ENCODE measurements at regions not wholly inside any gene's neighbourhood (a gene's known extent, or its start where the extent isn't known, plus 50 kb on each side); places are given as distances from the start of the nearest gene placed in this dataset.
"Not testable (repeated sequence)": the region's sequence is repeated elsewhere in the genome, so short reads cannot be mapped to it uniquely, and the experiment has no call there.

DNA sequence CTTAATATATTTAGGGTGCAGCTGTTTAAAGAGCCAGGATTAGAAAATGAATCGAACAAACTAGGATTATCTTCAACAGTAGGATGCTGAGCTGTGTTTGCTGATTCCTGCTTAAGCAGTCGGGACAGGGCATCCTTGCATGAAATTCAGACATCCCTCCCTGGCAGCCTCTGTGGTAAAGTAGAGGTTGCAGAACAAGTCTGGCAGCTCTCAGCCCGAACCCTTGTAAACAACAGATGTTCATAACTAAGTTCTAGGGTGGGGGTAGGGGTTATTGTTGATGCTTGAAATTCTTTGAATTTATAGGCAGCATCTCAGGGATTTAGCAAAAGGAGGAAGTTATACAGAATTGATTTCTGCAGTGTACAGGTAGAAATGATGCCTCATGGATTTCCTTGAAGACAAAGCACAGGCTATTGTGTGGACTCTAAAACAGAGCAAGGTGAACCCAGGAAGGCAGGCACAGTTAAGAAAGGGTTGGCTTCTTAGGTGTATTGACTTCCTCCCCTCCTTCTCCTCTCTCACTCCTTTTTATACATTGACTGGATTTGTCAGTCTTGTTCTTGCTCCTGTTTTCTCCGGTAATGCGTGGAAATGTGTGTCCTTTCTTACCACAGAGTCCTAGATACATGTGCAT lies 114.7 kb downstream of the SRGAP2 start:
- H2AK5ac ChIP-seq (ENCODE audit: low read depth, low read length); FAIRE-seq; H3K9ac ChIP-seq (replicated peaks in 1 of 4; ENCODE audit: extremely low read depth in 1 of 4, low read depth in 3 of 4, low read length in 3 of 4); H3K23me2 ChIP-seq (ENCODE audit: low read depth, low read length); H3K36me3 ChIP-seq (ENCODE audit: control insufficient read depth in 2 of 4, insufficient read depth in 4 of 4, low read length in 3 of 4); H3K14ac ChIP-seq (ENCODE audit: insufficient read length); DNase-seq (ENCODE audit: low read depth in 1 of 2, low spot score in 2 of 2); H2BK120ac ChIP-seq (replicated peaks; ENCODE audit: low read depth, low read length); CTCF ChIA-PET (ENCODE audit: partially characterized antibody); H2BK20ac ChIP-seq (ENCODE audit: low read length); H2BK5ac ChIP-seq (ENCODE audit: low read depth, low read length); H4K91ac ChIP-seq (replicated peaks; ENCODE audit: insufficient read length, low read length); H3K4ac ChIP-seq (replicated peaks; ENCODE audit: insufficient read length, low read depth, low read length); H3K23ac ChIP-seq (ENCODE audit: insufficient read length); POLR2A ChIA-PET (ENCODE audit: partially characterized antibody); H3K79me1 ChIP-seq (ENCODE audit: low read depth, low read length); H3K4me1 ChIP-seq (replicated peaks in 1 of 4; ENCODE audit: control insufficient read depth in 3 of 4, insufficient read depth in 4 of 4, low read length in 3 of 4); H3K18ac ChIP-seq (ENCODE audit: extremely low read depth, low read length); H3K4me3 ChIP-seq (ENCODE audit: extremely low read depth in 1 of 4, insufficient read depth in 2 of 4, low read depth in 3 of 4, low read length in 4 of 4); H4K5ac ChIP-seq (ENCODE audit: insufficient read length, low read depth, low read length); H2BK15ac ChIP-seq (ENCODE audit: low read length); H4K8ac ChIP-seq (ENCODE audit: extremely low read depth, insufficient read depth, low read length); H3K27me3 ChIP-seq (replicated peaks in 1 of 4; ENCODE audit: control insufficient read depth in 3 of 4, extremely low read depth in 1 of 4, insufficient read depth in 3 of 4, low read length in 3 of 4); H2BK12ac ChIP-seq (ENCODE audit: low read depth, low read length); H4K20me1 ChIP-seq (replicated peaks in 1 of 2; ENCODE audit: control insufficient read depth in 1 of 2, insufficient read depth in 2 of 2, low read length in 2 of 2); H3K27ac ChIP-seq (ENCODE audit: low read depth, low read length); H3K4me2 ChIP-seq (ENCODE audit: insufficient read depth in 1 of 2, low read depth in 2 of 2, low read length in 2 of 2); H2AFZ ChIP-seq (ENCODE audit: low read length); H3K9me3 ChIP-seq (ENCODE audit: insufficient read depth in 2 of 2, low read depth in 1 of 2, low read length in 1 of 2); H3K56ac ChIP-seq (replicated peaks; ENCODE audit: insufficient read length, low read depth, low read length); H3K79me2 ChIP-seq (ENCODE audit: control insufficient read depth in 1 of 2, insufficient read depth in 2 of 2, low read length in 2 of 2): not testable (repeated sequence)
- 89% methylated on average over 3 of the region's 5 CpGs; no CpG with 5 or more reads in 1 of the 2 experiments for WGBS, 2 experiments (ENCODE audit: extremely low coverage in 1 of 2, insufficient coverage in 1 of 2, insufficient read length in 1 of 2, insufficient replicate concordance in 2 of 2, low coverage in 1 of 2, low lambda C conversion rate in 2 of 2, missing lambda C conversion rate in 1 of 2)

DNA sequence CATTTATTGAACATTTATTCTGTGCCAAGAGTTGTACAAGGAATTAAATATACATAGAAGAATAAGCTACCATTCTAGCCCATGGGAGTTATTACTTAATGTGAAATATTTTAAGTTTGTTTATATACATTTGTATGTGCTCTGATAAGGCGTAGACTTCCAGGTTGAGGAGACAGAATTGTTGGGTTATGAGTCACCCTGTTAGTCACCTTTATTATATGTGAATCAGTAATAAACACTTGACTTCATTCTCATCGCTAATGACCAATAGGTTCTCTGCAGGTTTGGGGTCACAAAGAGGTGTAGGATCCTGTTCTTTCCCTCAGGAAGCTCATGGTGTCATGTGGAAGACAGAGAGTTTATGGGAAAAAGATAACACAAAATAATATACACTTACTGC lies 116.9 kb downstream of the SRGAP2 start:
- H3K18ac ChIP-seq (ENCODE audit: extremely low read depth, low read length); H3K27me3 ChIP-seq (replicated peaks in 1 of 4; ENCODE audit: control insufficient read depth in 3 of 4, extremely low read depth in 1 of 4, insufficient read depth in 3 of 4, low read length in 3 of 4); H3K23ac ChIP-seq (ENCODE audit: insufficient read length); H2BK5ac ChIP-seq (ENCODE audit: low read depth, low read length); H4K5ac ChIP-seq (ENCODE audit: insufficient read length, low read depth, low read length); H3K9me3 ChIP-seq (ENCODE audit: insufficient read depth in 2 of 2, low read depth in 1 of 2, low read length in 1 of 2); H4K8ac ChIP-seq (ENCODE audit: extremely low read depth, insufficient read depth, low read length); H2AFZ ChIP-seq (ENCODE audit: low read length); H2BK120ac ChIP-seq (replicated peaks; ENCODE audit: low read depth, low read length); H3K79me2 ChIP-seq (ENCODE audit: control insufficient read depth in 1 of 2, insufficient read depth in 2 of 2, low read length in 2 of 2); H4K20me1 ChIP-seq (replicated peaks in 1 of 2; ENCODE audit: control insufficient read depth in 1 of 2, insufficient read depth in 2 of 2, low read length in 2 of 2); H2BK15ac ChIP-seq (ENCODE audit: low read length); H3K56ac ChIP-seq (replicated peaks; ENCODE audit: insufficient read length, low read depth, low read length); H3K14ac ChIP-seq (ENCODE audit: insufficient read length); H3K4me1 ChIP-seq (replicated peaks in 1 of 4; ENCODE audit: control insufficient read depth in 3 of 4, insufficient read depth in 4 of 4, low read length in 3 of 4); CTCF ChIA-PET (ENCODE audit: partially characterized antibody); H3K9ac ChIP-seq (replicated peaks in 1 of 4; ENCODE audit: extremely low read depth in 1 of 4, low read depth in 3 of 4, low read length in 3 of 4); POLR2A ChIA-PET (ENCODE audit: partially characterized antibody); H3K23me2 ChIP-seq (ENCODE audit: low read depth, low read length); H4K91ac ChIP-seq (replicated peaks; ENCODE audit: insufficient read length, low read length); H2AK5ac ChIP-seq (ENCODE audit: low read depth, low read length); DNase-seq (ENCODE audit: low read depth in 1 of 2, low spot score in 2 of 2); H3K27ac ChIP-seq (ENCODE audit: low read depth, low read length); H3K79me1 ChIP-seq (ENCODE audit: low read depth, low read length); H2BK12ac ChIP-seq (ENCODE audit: low read depth, low read length); FAIRE-seq; H3K4me2 ChIP-seq (ENCODE audit: insufficient read depth in 1 of 2, low read depth in 2 of 2, low read length in 2 of 2); H3K4me3 ChIP-seq (ENCODE audit: extremely low read depth in 1 of 4, insufficient read depth in 2 of 4, low read depth in 3 of 4, low read length in 4 of 4); H3K4ac ChIP-seq (replicated peaks; ENCODE audit: insufficient read length, low read depth, low read length); H2BK20ac ChIP-seq (ENCODE audit: low read length); H3K36me3 ChIP-seq (ENCODE audit: control insufficient read depth in 2 of 4, insufficient read depth in 4 of 4, low read length in 3 of 4): not testable (repeated sequence)
- WGBS, 2 experiments (ENCODE audit: extremely low coverage in 1 of 2, insufficient coverage in 1 of 2, insufficient read length in 1 of 2, insufficient replicate concordance in 2 of 2, low coverage in 1 of 2, low lambda C conversion rate in 2 of 2, missing lambda C conversion rate in 1 of 2): no CpG with 5 or more reads among the region's 2 CpGs

Measured in H1 (cell line).